ENCODE measurements at regions not wholly inside any gene's neighbourhood (a gene's known extent, or its start where the extent isn't known, plus 50 kb on each side); places are given as distances from the start of the nearest gene placed in this dataset.

DNA sequence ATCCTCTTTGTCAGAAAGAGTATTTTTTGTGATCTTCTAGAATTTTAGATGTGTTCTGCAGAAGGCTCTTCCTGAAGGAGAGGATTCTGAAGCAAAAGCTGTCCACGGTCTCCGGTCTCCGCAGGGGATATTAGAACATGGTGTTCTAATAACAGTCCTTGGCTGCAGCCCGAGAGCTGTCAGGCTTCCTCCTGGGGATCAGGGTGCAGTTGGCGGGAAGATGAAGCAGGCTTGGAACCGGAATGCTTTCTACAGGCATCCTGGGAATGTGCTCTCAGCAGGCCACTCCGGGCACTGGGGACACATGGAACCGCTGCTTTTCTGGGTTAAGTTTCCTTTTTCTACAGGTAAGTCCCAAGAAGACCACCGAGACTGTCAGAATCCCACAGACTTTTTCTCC, 118.6 kb upstream of the PARD3 start:
- Histone ChIP-seq H3K27ac (peak overlapping the region in 1 of 2 donors; percentile 12), H3K4me1 (no peaks in the 10 kb centered on the region), H3K9me3 (no peaks in the 10 kb centered on the region), H3K4me3 (no peak overlapping the region), H3K36me3 (no peaks in the 10 kb centered on the region), H3K27me3 (no peaks in the 10 kb centered on the region)
- intact Hi-C loops (cut with DNase I; ENCODE audit: low total_unique reads) = no loop called here
- TF ChIP-seq, protein P1, sequence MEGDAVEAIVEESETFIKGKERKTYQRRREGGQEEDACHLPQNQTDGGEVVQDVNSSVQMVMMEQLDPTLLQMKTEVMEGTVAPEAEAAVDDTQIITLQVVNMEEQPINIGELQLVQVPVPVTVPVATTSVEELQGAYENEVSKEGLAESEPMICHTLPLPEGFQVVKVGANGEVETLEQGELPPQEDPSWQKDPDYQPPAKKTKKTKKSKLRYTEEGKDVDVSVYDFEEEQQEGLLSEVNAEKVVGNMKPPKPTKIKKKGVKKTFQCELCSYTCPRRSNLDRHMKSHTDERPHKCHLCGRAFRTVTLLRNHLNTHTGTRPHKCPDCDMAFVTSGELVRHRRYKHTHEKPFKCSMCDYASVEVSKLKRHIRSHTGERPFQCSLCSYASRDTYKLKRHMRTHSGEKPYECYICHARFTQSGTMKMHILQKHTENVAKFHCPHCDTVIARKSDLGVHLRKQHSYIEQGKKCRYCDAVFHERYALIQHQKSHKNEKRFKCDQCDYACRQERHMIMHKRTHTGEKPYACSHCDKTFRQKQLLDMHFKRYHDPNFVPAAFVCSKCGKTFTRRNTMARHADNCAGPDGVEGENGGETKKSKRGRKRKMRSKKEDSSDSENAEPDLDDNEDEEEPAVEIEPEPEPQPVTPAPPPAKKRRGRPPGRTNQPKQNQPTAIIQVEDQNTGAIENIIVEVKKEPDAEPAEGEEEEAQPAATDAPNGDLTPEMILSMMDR (IDR thresholded peaks at IDR 0.05) = no peak
- TF ChIP-seq POLR2A (IDR thresholded peaks at IDR 0.05) = no peak
- DNase-seq = peak; percentile 43 to 53

DNA sequence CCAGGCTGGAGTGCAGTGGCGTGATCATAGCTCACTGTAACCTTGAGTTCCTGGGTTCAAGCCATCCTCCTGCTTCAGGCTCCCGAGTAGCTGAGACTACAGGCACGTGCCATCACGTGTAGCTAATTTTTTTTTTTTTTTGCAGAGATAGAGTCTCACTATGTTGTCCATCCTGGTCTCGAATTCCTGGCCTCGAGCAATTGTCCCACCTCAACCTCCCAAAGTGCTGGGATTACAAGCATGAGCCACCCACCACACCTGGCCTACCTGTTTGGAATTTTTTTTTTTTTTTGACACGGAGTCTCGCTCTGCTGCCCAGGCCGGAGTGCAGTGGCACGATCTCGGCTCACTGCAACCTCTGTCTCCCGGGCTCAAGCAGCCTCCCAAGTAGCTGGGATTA, 117.1 kb upstream of the PARD3 start:
- Histone ChIP-seq H3K4me1 (no peaks in the 10 kb centered on the region), H3K27ac (no peak overlapping the region), H3K36me3 (no peaks in the 10 kb centered on the region), H3K9me3 (no peaks in the 10 kb centered on the region), H3K4me3 (no peak overlapping the region), H3K27me3 (no peaks in the 10 kb centered on the region)
- no peak for DNase-seq
- TF ChIP-seq, protein P1 (IDR thresholded peaks at IDR 0.05) = no peak
- TF ChIP-seq POLR2A (IDR thresholded peaks at IDR 0.05) = no peak
- intact Hi-C loops (cut with DNase I; ENCODE audit: low total_unique reads) = no loop called here

DNA sequence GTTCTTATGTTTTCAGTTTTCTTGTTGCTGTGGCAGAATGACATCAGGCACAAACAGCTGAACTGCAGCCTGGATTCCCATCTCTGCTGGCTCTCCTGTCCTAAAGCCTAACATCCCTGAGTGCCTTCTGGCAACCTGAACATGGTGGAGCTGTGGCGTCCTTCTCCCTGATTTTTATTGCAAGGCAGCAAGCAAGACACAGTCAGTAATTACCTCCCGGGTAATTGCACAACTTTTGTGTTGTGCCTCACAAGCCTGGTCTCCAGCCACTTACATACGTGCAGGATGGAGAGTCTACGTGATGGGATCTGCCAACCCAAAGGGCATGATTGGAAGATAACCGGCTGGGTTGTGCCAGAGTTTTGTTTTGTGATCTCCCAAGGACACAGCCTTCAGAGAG, 116.1 kb upstream of the PARD3 start:
- no peak overlapping the region for H3K27ac ChIP-seq
- intact Hi-C loops (cut with DNase I; ENCODE audit: low total_unique reads) = no loop called here

DNA sequence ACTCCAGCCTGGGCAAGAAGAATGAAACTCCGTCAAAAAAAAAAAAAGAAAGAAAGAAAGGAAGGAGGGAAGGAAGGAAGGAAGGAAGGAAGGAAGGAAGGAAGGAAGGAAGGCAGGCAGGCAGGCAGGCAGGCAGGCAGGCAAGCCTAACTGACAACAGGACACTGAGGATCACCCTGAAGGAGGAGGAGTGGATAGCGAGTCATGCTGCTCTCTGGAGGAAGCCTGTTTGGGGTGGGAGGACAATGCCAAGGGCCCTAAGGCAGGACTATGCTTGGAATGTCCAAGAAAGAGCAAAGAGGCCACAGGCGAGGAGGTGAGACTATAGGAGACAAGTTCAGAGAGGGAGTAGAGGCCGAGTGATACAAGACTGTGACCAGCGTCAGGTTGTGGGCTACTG, 107.0 kb upstream of the PARD3 start:
- intact Hi-C loops (cut with DNase I; ENCODE audit: low total_unique reads) = no loop called here
- Histone ChIP-seq H3K36me3 (no peaks in the 10 kb centered on the region), H3K27ac (no peak overlapping the region), H3K9me3 (peaks cover 0 to 19% of the 10 kb centered on the region in 2 donors), H3K4me3 (no peak overlapping the region), H3K27me3 (no peaks in the 10 kb centered on the region), H3K4me1 (no peaks in the 10 kb centered on the region)
- DNase-seq = no peak
- no peak for TF ChIP-seq POLR2A (IDR thresholded peaks at IDR 0.05)
- TF ChIP-seq, protein P1 (IDR thresholded peaks at IDR 0.05) = no peak

More for the DNA sequence above, 116.1 kb upstream of the PARD3 start:
- Histone ChIP-seq H3K9me3 (no peaks in the 10 kb centered on the region), H3K4me1 (no peaks in the 10 kb centered on the region), H3K36me3 (no peaks in the 10 kb centered on the region), H3K4me3 (no peak overlapping the region), H3K27me3 (no peaks in the 10 kb centered on the region)
- DNase-seq = no peak
- no peak for TF ChIP-seq POLR2A (IDR thresholded peaks at IDR 0.05)
- TF ChIP-seq, protein P1 (IDR thresholded peaks at IDR 0.05) = no peak

DNA sequence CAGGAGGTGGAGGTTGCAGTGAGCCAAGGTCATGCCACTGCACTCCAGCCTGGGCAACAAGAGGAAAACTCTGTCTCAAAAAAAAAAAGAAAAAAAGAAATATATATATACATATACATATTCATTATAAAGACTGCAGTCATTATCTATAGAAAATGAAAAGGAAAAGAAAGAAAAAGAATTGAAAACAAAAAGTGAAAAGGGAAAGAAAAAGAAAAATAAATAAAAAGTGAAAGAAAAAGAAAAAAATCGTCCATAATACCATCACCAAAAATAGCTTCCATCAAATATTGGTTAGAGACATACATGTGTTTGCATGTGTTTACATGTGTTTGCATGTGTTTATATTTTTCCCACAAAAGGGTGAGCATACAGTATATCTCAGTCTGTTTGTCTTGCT, 105.5 kb upstream of the PARD3 start:
- TF ChIP-seq POLR2A (IDR thresholded peaks at IDR 0.05) = no peak
- TF ChIP-seq, protein P1 (IDR thresholded peaks at IDR 0.05) = no peak
- no peaks in the 10 kb centered on the region for H3K36me3 ChIP-seq
- H3K4me1 ChIP-seq = no peaks in the 10 kb centered on the region
- H3K4me3 ChIP-seq = no peak overlapping the region
- intact Hi-C loops (cut with DNase I; ENCODE audit: low total_unique reads) = no loop called here
- no peak for DNase-seq
- no peaks in the 10 kb centered on the region for H3K27me3 ChIP-seq
- no peak overlapping the region for H3K27ac ChIP-seq
- peaks cover 0 to 17% of the 10 kb centered on the region in 2 donors for H3K9me3 ChIP-seq

Data from uterus (tissue), 3 donors.